ENCODE measurements at regions not wholly inside any gene's neighbourhood (a gene's known extent, or its start where the extent isn't known, plus 50 kb on each side); places are given as distances from the start of the nearest gene placed in this dataset.

GRCh38 chr5:127203818-127204217 is 86.8 kb upstream of the MEGF10 start:
- TF ChIP-seq POLR2A (IDR thresholded peaks at IDR 0.05) (no peak), CTCF (IDR thresholded peaks at IDR 0.05) (no peak)

Measured in thyroid gland (tissue), 4 donors.